GM21717 (cell line): ENCODE measurements at regions not wholly inside any gene's neighbourhood (a gene's known extent, or its start where the extent isn't known, plus 50 kb on each side); places are given as distances from the start of the nearest gene placed in this dataset.

Source experiments
- ATAC-seq: cut with Tn5 transposase; IDR thresholded peaks from one replicate; pipeline ENCODE4 v1.9.1; 2021; ENCODE audit warnings: mild to moderate bottlenecking, moderate library complexity; ENCODE audit not compliant: unreplicated experiment

DNA sequence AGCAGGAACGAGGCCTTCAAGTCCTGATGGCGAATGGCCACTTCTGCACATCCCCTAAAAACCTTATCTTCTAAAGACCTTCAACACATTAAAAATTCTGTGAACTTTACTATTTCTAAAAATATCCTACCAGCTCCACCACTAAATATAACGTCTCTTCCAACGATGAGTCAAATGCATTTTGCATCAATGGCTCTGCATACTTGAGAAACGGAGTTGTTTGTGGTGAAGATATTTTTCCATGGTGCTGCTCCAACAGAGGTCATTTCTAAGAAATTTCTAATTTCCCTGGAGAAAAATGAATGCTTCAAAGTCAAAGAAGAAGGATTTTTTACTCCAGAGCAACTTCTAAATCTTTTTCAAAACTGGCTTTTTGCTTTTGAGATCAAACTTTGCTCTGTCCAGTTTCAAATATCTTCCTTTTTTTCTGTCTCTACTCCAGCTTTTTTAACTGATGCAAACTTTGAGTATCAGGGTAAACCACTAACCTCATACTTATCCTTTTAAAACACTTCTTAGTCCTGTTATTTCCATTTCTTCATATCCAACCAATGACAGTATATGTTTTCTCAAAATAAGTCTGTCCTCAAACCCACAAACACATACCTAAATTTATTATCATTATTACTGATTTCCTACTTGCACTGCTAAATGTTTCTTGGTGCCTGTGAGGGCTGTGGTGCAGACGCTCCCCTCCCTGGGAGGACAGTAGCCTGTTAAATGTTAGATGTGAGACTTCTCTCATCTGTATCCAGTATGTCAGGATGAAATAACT, 258.1 kb downstream of the KLF6 start:
- ATAC-seq, result no peak

DNA sequence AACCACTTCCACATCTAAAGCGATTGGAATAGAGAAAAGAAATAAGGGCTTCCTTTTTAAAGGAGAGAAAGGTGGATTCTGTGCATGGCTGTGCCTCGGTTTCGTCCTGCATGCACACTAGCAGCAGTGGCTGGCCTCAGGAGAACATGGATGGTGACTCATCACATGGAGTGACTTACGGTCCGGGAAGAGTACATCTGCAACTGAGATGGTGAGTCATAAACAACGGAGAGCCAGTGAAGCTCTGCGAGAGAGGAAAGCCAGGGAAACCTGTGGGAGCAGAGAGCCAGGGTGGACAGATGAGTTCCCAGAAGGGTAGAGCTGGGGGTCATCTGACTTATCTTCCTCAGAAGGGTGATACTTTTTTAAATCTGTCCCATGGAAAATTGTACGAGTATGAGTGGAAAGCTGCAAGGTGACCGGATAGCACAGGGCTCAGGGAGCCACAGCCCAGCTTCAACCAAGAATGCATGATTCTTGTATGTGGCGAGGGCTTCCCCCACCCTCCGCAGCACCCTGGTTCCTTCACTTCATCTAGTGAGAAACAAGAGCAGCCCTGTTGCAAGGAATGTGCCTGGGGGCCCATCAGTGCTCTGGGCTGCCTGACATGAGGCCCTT, 259.1 kb downstream of the KLF6 start:
- no peak for ATAC-seq

DNA sequence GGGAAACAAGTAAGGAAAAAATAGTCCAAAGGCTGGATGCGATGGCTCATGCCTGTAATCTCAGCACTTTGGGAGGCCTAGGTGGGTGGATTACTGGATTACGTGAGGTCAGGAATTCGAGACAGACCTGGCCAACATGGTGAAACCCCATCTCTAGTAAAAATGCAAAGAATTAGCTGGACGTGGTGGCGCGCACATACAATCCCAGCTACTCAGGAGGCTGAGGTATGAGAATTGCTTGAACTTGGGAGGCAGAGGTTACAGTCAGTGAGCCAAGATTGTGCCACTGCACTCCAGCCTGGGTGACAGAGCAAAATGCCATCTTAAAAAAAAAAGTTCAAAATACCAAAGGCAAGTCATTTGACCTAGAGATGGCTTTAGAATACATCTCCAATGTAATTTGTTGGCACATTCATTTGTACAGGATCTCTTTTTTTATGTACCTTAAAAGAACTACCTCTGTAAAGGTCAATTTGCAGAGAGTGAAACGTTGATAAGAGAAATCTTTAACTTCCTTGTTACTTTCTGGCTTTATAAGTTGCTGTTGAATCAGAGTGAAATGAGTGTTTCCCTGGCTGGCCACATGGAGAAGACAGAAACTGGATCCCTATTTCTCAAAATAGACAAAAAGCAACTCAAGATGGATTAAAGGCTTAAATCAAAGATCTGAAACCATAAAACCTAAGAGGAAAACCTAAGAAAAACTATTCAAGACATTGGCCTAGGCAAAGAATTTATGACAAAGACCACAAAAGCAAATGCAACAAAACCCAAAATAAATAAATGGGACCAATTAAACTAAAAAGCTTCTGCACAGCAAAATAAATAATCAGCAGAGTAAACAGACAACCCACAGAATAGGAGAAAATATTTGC, 260.7 kb downstream of the KLF6 start:
- ATAC-seq, result no peak

DNA sequence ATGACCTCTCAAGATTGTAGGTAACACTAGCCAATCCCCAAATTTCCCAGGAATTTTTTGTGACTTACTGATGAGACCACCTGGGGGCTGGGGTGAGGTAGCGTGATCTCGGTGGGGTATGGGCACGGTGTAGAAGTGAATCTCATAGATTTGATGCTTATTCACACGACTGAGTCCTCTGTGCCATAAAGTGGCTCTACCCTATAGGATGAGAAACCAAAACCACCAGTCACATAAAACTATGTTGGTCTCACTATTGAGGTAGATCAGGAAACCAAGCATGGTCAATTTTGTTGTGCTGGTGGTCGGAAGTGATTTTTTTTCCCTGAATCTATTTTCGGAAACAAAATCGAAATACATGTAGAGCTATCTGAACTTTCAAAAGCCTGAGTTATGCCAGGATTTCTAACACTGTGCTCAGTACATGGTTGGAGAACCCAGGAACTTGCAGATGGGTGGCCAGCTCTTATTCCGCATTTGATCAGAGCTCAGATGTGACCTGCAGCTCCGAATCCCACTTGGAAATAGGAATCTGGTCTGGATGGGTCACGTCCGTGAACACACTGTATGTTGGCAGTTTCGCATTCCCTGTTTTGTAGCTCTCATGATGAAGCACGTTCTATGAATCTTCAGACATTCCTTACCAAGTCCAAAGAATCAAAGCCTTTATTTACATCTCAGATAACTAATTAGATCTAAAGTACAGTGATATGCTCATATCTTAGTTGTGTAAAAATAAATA, 261.5 kb downstream of the KLF6 start:
- no peak for ATAC-seq

DNA sequence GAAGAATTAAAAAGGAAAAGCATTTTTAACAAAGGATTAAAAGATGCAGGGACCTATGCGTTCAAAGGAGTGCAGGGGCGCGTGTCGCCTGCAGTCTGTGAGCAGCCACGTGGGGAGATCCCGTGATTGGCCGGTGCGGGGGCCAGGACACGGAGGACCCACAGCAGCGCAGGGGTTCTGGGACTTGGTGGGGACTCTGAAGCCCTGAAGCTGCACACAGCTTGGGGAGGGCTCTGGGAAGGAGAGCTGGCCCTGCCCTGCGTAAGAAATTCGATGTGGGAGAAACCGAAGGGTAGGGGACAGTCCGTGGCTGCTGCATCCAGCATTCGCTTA, 268.1 kb downstream of the KLF6 start:
- no peak for ATAC-seq

DNA sequence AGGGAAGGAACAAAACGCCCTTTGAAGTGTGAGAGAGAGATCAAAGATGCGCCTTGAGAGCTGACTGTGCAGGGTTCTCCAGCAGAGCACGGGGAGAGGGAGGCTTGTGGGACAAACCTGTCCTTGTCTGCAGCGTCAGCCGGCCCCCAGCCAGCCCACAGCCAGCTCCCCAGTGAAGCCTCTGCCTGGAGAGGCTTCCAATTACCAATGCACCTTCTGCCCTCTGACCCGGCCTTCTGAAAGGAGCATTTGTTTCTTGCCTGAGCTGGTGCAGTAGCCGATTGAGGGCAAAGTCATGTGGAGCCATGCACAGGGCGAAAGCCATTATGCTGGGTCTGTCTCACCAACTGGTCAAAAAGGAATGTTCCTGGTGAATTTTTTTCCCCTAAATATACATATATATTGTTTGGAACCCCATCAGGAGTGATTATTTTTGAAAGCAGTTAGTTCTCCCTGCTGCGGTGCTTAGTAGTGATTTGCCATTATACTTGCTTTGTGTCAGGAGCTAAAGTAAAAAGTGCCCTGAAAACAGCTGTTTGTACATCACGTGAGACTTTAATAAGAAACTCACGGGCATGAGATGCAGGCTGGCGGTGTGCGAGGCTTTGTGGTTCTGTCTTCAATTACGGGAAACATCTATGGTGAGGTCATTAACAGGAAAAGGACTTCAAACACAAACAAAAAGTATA, 268.6 kb downstream of the KLF6 start:
- no peak for ATAC-seq

DNA sequence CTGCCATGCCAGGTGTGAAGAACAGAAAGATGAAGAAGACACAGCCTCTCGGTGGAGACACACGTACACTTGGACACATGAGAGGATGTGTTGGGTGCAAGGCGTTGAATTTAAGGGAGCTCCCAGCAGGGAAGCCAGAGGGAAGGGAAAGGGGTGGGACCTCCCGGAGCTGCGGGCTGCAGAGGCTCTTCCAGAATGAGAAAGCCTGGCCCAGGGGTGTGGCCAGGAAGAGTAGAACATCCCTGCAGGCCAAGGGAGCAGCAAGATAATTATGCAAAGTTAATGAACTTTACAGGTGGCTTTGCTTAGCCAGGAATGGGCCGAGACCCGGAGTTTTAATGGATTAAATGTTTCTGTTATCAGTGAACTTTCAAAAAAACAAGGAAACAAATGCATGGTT, 270.3 kb downstream of the KLF6 start:
- no peak for ATAC-seq

DNA sequence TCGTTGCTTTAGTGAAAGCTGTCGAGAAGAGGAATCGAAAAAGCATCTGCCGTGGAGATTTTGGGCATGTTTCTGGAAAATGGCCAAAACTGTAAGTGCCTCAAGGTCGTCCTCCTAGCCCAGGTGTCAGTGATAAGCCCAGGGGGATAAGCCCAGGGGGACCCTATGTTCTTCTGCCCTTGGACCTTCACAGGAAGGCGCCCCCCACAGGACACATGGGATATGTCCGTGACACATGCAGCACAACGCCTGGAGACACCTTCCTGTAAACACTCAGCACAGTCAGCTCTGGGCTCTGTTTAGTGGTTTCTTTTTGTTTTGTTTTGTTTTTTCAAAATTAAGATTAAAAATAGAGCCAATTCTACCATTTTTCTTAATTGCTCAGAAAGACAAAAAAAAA, 272.7 kb downstream of the KLF6 start:
- ATAC-seq, result no peak

DNA sequence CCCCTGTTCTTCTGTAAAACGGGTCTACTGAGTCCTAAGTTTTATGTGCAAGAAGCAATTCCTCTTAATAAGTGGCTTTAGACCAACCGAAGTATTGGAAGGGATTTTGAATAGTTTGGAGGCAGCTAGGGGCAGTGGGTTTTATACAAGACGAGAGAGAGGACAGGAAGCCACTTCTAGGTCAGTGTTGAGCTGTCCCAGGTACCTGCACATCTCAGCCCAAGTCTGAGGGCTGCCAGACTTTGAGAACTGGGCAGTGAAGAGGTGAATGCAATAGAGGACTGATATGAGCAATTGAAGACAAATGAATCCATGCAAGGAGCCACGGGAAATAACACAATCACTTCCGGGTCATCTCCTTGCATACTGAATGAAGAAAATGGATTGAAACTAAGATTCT, 273.5 kb downstream of the KLF6 start:
- ATAC-seq, result no peak

DNA sequence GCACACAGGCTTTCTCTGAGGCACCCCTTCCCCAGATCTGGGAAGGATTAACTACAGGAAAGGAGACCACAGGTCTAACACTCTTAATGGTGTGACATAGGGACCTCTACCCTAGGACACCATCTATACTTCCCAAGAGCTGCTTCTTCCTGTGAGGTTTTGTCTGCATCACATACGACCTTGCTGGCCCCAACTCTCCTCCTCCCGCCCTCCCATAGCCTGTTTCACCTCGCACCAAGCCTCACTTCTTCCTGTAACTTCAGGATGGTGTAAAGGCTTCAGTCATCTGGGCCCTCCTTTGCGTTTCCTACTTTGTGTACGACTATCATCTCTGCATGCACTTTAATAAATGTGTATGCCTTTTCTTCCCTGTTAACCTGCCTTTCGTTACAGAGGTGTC, 274.3 kb downstream of the KLF6 start:
- ATAC-seq, result no peak

DNA sequence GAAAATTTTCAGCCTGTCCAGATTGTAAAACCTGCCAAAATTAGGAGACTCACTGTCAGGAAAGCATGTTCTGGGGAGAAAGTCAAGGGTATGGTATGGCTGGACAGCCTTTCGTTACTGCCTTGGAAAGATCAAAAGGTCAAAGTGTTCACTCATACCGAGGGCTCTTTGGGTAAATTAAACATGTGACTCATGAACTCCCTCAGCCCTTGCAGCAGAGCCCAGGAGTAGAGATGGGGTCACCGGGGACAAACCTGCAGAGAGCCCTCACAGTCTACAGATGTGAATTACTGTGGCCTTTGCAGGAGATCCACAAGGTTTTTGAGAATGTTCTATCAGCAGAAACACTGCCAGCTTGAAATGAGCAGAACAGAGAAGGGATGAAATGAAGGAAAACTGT, 275.7 kb downstream of the KLF6 start:
- ATAC-seq, result no peak

DNA sequence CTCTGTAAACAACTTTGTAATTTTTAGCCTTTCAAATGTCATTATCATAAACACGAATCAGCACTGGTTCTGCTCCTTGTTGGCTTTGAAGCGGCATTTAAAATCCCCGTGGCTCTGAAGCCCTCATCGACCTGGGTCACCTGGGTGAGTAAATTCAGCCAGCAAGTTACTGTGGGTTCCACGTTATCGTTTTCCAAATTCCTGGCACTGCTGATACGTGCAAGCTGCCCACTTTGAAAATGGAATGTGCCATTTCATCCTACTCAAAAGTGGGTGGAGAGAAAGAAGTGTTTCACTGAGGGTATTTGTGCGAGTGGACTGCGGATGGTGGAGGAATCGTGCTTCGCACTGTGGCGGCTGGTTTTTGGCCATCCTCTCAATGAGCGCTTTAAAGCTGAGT, 281.7 kb downstream of the KLF6 start:
- ATAC-seq, result no peak

DNA sequence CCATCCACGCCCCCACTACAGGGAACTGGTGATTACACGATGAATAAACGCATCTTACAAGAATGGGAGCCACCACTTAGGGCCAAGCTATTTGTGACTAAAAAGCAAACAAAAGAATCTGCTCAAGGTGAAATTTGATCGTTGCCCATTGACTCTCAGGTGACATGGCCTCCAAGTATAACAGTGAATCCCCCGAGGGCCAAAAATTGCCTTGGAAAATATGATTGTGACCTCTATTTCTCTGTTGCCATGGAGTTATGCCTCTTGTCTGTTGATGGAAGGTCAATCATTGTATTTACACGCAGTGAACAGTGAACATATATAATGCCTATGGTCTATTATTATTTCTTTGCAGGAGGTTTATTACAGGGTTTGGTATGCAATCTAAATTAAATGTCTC, 282.3 kb downstream of the KLF6 start:
- ATAC-seq, result no peak

DNA sequence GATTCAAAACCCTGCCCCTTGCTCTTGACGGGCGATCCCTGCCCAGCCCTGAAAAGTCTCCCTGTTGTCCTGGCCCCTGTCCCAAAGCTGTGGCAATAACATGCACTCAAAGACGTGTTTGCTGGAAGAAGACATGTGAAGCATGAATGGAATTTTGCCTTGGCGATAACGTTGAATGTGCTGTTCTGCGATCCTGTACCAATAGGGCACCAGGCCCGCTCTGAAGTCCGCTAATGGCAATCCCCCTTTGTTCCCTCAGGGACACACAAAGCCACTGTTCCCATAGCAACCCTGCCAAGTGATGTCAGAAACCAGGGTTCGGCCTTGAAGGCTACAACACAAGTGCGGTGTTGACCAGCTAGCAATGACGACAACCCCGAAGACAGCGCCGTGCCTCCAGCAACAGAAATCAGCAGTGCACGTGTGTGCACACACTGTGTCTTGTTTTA, 284.6 kb downstream of the KLF6 start:
- no peak for ATAC-seq

DNA sequence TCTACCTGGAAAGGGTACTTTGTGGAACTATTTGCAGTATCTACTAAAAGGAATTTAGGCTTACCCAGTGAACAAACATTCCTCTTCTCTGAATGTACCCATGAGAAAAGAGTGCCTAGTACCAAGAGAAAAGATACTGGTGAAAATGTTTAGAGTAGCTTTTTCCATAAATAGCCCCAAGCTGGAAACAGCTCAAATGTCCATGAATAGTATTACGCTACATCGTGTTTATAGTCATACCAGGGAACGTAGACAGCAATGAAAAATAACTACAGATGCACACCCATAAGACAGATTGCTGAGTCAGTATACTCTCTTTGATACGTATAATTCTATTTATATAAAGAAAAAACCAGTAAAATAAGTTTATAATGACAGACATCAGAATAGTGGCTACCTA, 285.9 kb downstream of the KLF6 start:
- no peak for ATAC-seq

DNA sequence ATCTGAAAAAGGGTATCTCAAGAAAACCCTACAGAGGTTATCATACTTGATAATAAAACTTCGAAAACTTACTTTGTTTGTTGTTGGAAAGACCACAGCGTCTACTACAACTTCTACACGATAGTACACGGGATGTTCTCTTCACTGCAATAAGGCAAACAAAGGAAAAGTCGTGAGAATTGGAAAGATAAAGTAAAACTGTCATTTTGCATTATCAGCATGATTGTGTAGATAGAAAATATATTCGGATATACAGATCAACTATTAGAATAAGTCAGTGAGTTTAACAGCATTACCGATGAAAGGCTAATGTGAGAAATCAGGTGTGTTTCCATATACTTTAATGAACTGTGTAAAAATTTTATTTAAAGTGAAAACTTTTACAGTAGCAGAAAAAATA, 287.4 kb downstream of the KLF6 start:
- no peak for ATAC-seq

DNA sequence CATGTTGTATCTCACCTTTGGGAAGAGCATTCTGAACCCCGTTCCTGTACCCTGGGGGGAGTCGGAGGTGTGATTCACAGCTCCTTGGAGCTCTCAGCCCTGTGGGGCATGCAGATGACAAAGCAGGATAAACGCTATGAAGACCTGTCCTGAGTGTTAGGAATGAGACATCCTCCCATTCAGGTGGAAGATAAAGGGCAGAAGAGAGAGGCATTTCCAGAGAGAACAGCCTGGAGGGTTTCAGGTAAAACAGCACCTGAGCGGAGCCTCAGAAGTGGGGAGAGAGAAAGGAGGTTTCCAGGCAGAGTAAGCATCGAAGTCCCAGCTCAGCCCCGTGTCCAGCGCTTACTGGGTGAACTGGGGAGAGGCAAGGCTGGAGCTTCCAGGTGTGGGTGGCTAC, 288.9 kb downstream of the KLF6 start:
- ATAC-seq, result no peak

DNA sequence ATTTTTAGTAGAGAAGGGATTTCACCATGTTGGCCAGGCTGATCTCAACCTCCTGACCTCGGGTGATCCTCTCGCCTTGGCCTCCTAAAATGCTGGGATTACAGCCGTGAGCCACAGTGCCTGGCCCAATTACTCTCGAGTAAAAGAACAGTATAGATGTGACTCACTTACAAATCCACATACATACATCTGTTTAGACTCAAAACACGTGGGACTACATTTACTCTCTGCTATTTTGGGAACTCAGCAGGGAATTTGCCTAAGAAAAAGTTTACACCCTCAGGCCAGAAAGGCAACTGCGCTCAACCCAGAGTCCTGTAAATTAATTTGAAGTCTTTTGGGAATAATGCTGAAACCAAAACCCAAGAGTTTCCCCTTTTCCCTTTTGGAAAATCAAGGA, 289.7 kb downstream of the KLF6 start:
- ATAC-seq, result no peak

DNA sequence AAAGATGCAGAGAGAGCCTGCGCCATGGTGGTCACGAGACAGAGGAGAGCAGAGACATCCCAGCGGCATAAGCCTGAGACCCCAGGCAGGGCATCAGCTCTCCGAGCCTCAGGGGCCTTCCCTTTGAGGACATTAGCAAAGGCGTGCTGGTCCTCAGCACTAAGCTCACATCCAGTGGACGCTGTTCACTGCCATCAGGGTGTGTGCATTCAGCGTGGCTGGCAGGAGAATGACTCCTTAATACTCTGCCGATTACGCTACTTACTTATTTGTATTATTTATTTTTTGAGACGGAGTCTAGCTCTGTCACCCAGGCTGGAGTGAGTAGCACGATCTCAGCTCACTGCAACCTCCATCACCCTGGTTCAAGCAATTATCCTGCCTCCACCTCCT, 290.2 kb downstream of the KLF6 start:
- ATAC-seq, result no peak

DNA sequence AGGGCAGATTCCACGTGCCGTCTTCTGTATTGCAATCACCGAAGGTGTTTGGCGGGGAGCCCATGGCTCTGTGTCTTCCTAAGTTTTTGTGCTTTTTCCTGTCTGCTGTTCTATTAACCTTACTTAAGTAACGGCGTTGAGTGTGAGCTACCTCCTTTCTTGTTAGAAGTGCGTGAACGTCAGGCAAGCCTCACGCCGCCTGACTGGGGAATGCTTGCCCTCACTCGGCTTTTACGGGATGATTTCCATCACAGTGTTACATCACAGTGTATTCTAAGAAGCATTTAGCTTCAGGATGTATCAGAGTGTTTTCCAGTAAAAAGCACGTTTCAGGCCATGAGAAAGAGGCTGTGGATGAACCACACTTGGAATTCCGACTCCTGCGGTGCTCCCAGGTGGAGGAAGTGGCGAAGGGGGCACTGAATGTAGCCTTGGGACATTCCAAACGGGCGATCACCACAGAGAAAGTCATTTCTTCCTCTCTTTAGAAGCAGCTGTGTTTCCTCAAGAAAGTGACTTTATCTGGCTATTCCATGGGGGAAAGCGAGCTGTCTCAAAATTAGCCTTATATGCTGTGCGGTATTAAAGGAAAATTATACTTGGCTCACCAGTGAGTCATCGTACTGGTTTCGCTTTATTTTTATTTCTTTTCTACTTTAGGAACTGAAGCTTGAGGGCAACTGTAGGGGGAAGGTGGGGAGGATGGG, 290.7 kb downstream of the KLF6 start:
- no peak for ATAC-seq
